ENCODE measurements at regions not wholly inside any gene's neighbourhood (a gene's known extent, or its start where the extent isn't known, plus 50 kb on each side); places are given as distances from the start of the nearest gene placed in this dataset.
"Not testable (repeated sequence)": the region's sequence is repeated elsewhere in the genome, so short reads cannot be mapped to it uniquely, and the experiment has no call there.

- not testable (repeated sequence) for H4K8ac ChIP-seq (ENCODE audit: low read depth, low read length); H3K23ac ChIP-seq (ENCODE audit: low read length); H3K4me2 ChIP-seq (ENCODE audit: low read length); H3K27ac ChIP-seq (ENCODE audit: low read depth, low read length); H3K9ac ChIP-seq (ENCODE audit: low read length); H3K4ac ChIP-seq (ENCODE audit: low read depth, low read length); H3K79me1 ChIP-seq (ENCODE audit: low read length); H3K18ac ChIP-seq (ENCODE audit: low read length); H2AK5ac ChIP-seq (ENCODE audit: low read length); H4K5ac ChIP-seq (ENCODE audit: low read length); H3K27me3 ChIP-seq (ENCODE audit: insufficient read depth, low read length, poor library complexity); H3K4me3 ChIP-seq (ENCODE audit: low read length); DNase-seq; H2BK120ac ChIP-seq (ENCODE audit: low read depth, low read length); H3K36me3 ChIP-seq (ENCODE audit: control insufficient read depth, insufficient read depth, low read length); H3K4me1 ChIP-seq (ENCODE audit: control insufficient read depth, low read depth, low read length); H2BK5ac ChIP-seq (ENCODE audit: low read length); H2BK15ac ChIP-seq (replicated peaks; ENCODE audit: low read depth); H3K79me2 ChIP-seq (ENCODE audit: control insufficient read depth, insufficient read depth, low read length); H3K56ac ChIP-seq (ENCODE audit: low read length)
- WGBS (ENCODE audit: extremely low coverage, insufficient coverage, low lambda C conversion rate): no CpG with 5 or more reads among the region's 31 CpGs
Measured at GRCh38 chr17:62138676-62139121, 73.6 kb upstream of the MED13 start.

GRCh38 chr17:62137734-62138624 lies 72.9 kb upstream of the MED13 start:
- H3K27ac ChIP-seq (ENCODE audit: low read depth, low read length): not testable (repeated sequence)

DNA sequence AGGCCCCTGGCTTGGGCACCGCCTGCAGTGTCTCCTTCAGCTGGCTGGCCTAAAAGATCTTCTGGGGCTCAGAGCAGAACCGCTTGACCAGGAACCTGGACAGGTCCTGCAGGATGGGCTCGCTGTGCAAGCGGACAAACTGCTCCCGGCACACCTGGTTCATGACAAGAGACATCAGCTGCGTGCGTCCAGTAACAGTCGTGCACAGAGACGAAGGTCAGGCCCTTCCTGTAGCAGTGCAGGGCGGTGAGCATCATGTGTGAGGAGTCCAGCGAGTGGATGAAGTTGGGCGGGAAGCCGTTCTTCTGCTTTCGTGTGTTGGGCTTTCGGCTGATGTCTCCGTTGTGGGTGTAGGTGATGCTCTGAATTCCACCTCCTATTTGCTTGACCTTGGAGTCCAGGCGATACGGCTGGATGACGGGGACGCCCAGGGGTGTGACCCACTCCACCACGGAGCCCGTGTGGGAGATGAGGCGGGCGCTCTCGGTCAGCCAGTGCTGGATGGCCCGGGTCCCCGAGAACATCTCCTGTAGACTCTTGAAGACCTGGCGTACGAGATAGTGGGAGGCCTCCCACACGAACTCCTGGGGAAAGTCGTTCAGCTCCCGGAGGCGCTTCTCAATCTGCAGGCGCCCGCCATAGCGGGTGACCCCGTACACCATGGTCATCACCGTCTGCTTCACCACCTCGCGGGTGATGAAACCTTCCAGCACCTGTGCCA lies 72.1 kb upstream of the MED13 start:
- not testable (repeated sequence) for H3K36me3 ChIP-seq (ENCODE audit: control insufficient read depth, insufficient read depth, low read length); H3K23ac ChIP-seq (ENCODE audit: low read length); H3K4ac ChIP-seq (ENCODE audit: low read depth, low read length); H2AK5ac ChIP-seq (ENCODE audit: low read length); DNase-seq; H3K27ac ChIP-seq (ENCODE audit: low read depth, low read length); H4K8ac ChIP-seq (ENCODE audit: low read depth, low read length); H2BK5ac ChIP-seq (ENCODE audit: low read length); H3K9ac ChIP-seq (ENCODE audit: low read length); H3K4me3 ChIP-seq (ENCODE audit: low read length); H3K18ac ChIP-seq (ENCODE audit: low read length); H2BK120ac ChIP-seq (ENCODE audit: low read depth, low read length); H3K79me2 ChIP-seq (ENCODE audit: control insufficient read depth, insufficient read depth, low read length); H3K4me2 ChIP-seq (ENCODE audit: low read length); H3K4me1 ChIP-seq (ENCODE audit: control insufficient read depth, low read depth, low read length); H2BK15ac ChIP-seq (replicated peaks; ENCODE audit: low read depth); H3K79me1 ChIP-seq (ENCODE audit: low read length); H4K5ac ChIP-seq (ENCODE audit: low read length); H3K27me3 ChIP-seq (ENCODE audit: insufficient read depth, low read length, poor library complexity); H3K56ac ChIP-seq (ENCODE audit: low read length)
- no CpG with 5 or more reads among the region's 40 CpGs for WGBS (ENCODE audit: extremely low coverage, insufficient coverage, low lambda C conversion rate)

More at GRCh38 chr17:62137734-62138624, 72.9 kb upstream of the MED13 start:
- H3K23ac ChIP-seq (ENCODE audit: low read length); H3K36me3 ChIP-seq (ENCODE audit: control insufficient read depth, insufficient read depth, low read length); H4K5ac ChIP-seq (ENCODE audit: low read length); H3K56ac ChIP-seq (ENCODE audit: low read length); H2BK15ac ChIP-seq (replicated peaks; ENCODE audit: low read depth); H3K9ac ChIP-seq (ENCODE audit: low read length); H3K79me2 ChIP-seq (ENCODE audit: control insufficient read depth, insufficient read depth, low read length); H2BK5ac ChIP-seq (ENCODE audit: low read length); H4K8ac ChIP-seq (ENCODE audit: low read depth, low read length); H3K79me1 ChIP-seq (ENCODE audit: low read length); H3K4me3 ChIP-seq (ENCODE audit: low read length); H3K4me1 ChIP-seq (ENCODE audit: control insufficient read depth, low read depth, low read length); H2BK120ac ChIP-seq (ENCODE audit: low read depth, low read length); H3K4ac ChIP-seq (ENCODE audit: low read depth, low read length); H2AK5ac ChIP-seq (ENCODE audit: low read length); H3K18ac ChIP-seq (ENCODE audit: low read length); H3K4me2 ChIP-seq (ENCODE audit: low read length); DNase-seq; H3K27me3 ChIP-seq (ENCODE audit: insufficient read depth, low read length, poor library complexity): not testable (repeated sequence)
- no CpG with 5 or more reads among the region's 92 CpGs for WGBS (ENCODE audit: extremely low coverage, insufficient coverage, low lambda C conversion rate)

- no peaks in the 10 kb centered on the region for H3K79me1 ChIP-seq (ENCODE audit: low read length)
- H3K27me3 ChIP-seq (ENCODE audit: insufficient read depth, low read length, poor library complexity): no peaks in the 10 kb centered on the region
- no peaks in the 10 kb centered on the region for H3K36me3 ChIP-seq (ENCODE audit: control insufficient read depth, insufficient read depth, low read length)
- H3K4ac ChIP-seq (ENCODE audit: low read depth, low read length): no peak overlapping the region
- no peaks in the 10 kb centered on the region for H3K79me2 ChIP-seq (ENCODE audit: control insufficient read depth, insufficient read depth, low read length)
- no peak overlapping the region for H4K5ac ChIP-seq (ENCODE audit: low read length)
- no peak overlapping the region for H2BK120ac ChIP-seq (ENCODE audit: low read depth, low read length)
- no peak overlapping the region for H4K8ac ChIP-seq (ENCODE audit: low read depth, low read length)
- no peak overlapping the region for H3K56ac ChIP-seq (ENCODE audit: low read length)
- H3K4me3 ChIP-seq (ENCODE audit: low read length): no peak overlapping the region
- DNase-seq: no peak
- no peak overlapping the region for H3K4me2 ChIP-seq (ENCODE audit: low read length)
- WGBS (ENCODE audit: extremely low coverage, insufficient coverage, low lambda C conversion rate): no CpG with 5 or more reads among the region's 1 CpG
- H3K4me1 ChIP-seq (ENCODE audit: control insufficient read depth, low read depth, low read length): no peaks in the 10 kb centered on the region
- no peak overlapping the region for H3K18ac ChIP-seq (ENCODE audit: low read length)
- H2BK15ac ChIP-seq (replicated peaks; ENCODE audit: low read depth): no peak overlapping the region
- H2BK5ac ChIP-seq (ENCODE audit: low read length): no peak overlapping the region
- no peak overlapping the region for H2AK5ac ChIP-seq (ENCODE audit: low read length)
- H3K27ac ChIP-seq (ENCODE audit: low read depth, low read length): no peak overlapping the region
- H3K23ac ChIP-seq (ENCODE audit: low read length): no peak overlapping the region
- no peak overlapping the region for H3K9ac ChIP-seq (ENCODE audit: low read length)
Measured at GRCh38 chr17:62135742-62136141, 70.7 kb upstream of the MED13 start.

DNA sequence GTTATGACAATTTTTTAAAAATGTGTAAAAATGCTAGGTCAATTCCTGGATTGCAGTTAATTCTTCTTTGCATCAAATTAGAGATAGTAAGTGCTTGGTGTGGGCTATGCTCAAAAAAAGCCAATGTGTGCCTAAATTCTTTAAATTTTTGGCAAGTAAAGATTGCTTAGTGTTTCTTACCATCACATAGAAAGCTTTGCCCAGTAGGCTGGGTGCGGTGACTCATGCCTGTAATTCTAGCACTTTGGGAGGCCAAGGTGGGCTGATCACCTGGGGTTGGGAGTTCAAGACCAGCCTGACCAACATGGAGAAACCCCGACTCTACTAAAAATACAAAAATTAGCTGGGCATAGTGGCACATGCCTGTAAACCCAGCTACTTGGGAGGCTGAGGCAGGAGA lies 70.0 kb upstream of the MED13 start:
- H3K4me3 ChIP-seq (ENCODE audit: low read length); H4K5ac ChIP-seq (ENCODE audit: low read length); H3K4ac ChIP-seq (ENCODE audit: low read depth, low read length); H3K4me1 ChIP-seq (ENCODE audit: control insufficient read depth, low read depth, low read length); H4K8ac ChIP-seq (ENCODE audit: low read depth, low read length); H3K23ac ChIP-seq (ENCODE audit: low read length); H3K27ac ChIP-seq (ENCODE audit: low read depth, low read length); H2BK120ac ChIP-seq (ENCODE audit: low read depth, low read length); H3K27me3 ChIP-seq (ENCODE audit: insufficient read depth, low read length, poor library complexity); H2BK5ac ChIP-seq (ENCODE audit: low read length); H3K36me3 ChIP-seq (ENCODE audit: control insufficient read depth, insufficient read depth, low read length); H3K79me2 ChIP-seq (ENCODE audit: control insufficient read depth, insufficient read depth, low read length); H3K18ac ChIP-seq (ENCODE audit: low read length); H2BK15ac ChIP-seq (replicated peaks; ENCODE audit: low read depth); H3K79me1 ChIP-seq (ENCODE audit: low read length); H3K9ac ChIP-seq (ENCODE audit: low read length); H3K4me2 ChIP-seq (ENCODE audit: low read length); H3K56ac ChIP-seq (ENCODE audit: low read length); H2AK5ac ChIP-seq (ENCODE audit: low read length): not testable (repeated sequence)
- DNase-seq: peak; percentile 32
- WGBS (ENCODE audit: extremely low coverage, insufficient coverage, low lambda C conversion rate): no CpG with 5 or more reads among the region's 2 CpGs
